Skeletal muscle tissue (tissue), 3 donors: ENCODE measurements at regions not wholly inside any gene's neighbourhood (a gene's known extent, or its start where the extent isn't known, plus 50 kb on each side); places are given as distances from the start of the nearest gene placed in this dataset.
"Not testable (repeated sequence)": the region's sequence is repeated elsewhere in the genome, so short reads cannot be mapped to it uniquely, and the experiment has no call there.

Source experiments
- H3K27ac ChIP-seq: one replicate; pipeline ENCODE4 v1.7.0; 2013; ENCODE audit warnings: mild to moderate bottlenecking, low read depth, low read length, inconsistent platforms
- H3K27me3 ChIP-seq, 3 donors: one replicate each; pipeline ENCODE4 v1.7.0; 2013; ENCODE audit warnings: low read length in 3 of 3; ENCODE audit not compliant: control insufficient read depth in 3 of 3, insufficient read depth in 3 of 3
- H3K36me3 ChIP-seq, 3 donors: one replicate each; pipeline ENCODE4 v1.7.0; 2013; ENCODE audit warnings: low read length in 3 of 3; ENCODE audit not compliant: control insufficient read depth in 3 of 3, insufficient read depth in 3 of 3
- H3K4me1 ChIP-seq, 3 donors: one replicate each; pipeline ENCODE4 v1.7.0; 2013; ENCODE audit warnings: low read length in 3 of 3, mild to moderate bottlenecking in 3 of 3; ENCODE audit not compliant: control insufficient read depth in 3 of 3, insufficient read depth in 3 of 3
- H3K4me3 ChIP-seq, 3 donors: one replicate each; pipeline ENCODE4 v1.7.0; 2013; ENCODE audit warnings: low read length in 3 of 3
- H3K9ac ChIP-seq, 3 donors: one replicate each; pipeline ENCODE4 v1.7.0; 2013; ENCODE audit warnings: low read length in 3 of 3, mild to moderate bottlenecking in 3 of 3, moderate library complexity in 2 of 3, low read depth in 1 of 3
- H3K9me3 ChIP-seq, 3 donors: one replicate each; pipeline ENCODE4 v1.7.0; 2013; ENCODE audit warnings: low read length in 3 of 3; ENCODE audit not compliant: control insufficient read depth in 3 of 3
- donor health status: Osteomylitis.

- peaks cover 0 to 3% (median 2%) of the 10 kb centered on the region in 3 donors for H3K9me3 ChIP-seq
- no peak overlapping the region for H3K9ac ChIP-seq
- no peaks in the 10 kb centered on the region for H3K36me3 ChIP-seq
- no peaks in the 10 kb centered on the region for H3K27me3 ChIP-seq
- H3K4me3 ChIP-seq, result no peak overlapping the region
- no peak overlapping the region for H3K27ac ChIP-seq
- no peaks in the 10 kb centered on the region for H3K4me1 ChIP-seq
Measured at GRCh38 chr20:30601974-30602373, 655.5 kb upstream of the DEFB115 start.

- peaks cover 0 to 3% (median 2%) of the 10 kb centered on the region in 3 donors for H3K9me3 ChIP-seq
- H3K27ac ChIP-seq, result no peak overlapping the region
- H3K27me3 ChIP-seq, result no peaks in the 10 kb centered on the region
- no peak overlapping the region for H3K9ac ChIP-seq
- H3K4me3 ChIP-seq, result no peak overlapping the region
- H3K4me1 ChIP-seq, result no peaks in the 10 kb centered on the region
- H3K36me3 ChIP-seq, result no peaks in the 10 kb centered on the region
Measured at GRCh38 chr20:30602424-30602823, 655.0 kb upstream of the DEFB115 start.

GRCh38 chr20:30606990-30607389 is 650.5 kb upstream of the DEFB115 start:
- H3K4me1 ChIP-seq, result no peaks in the 10 kb centered on the region
- peaks cover 0 to 3% (median 0%) of the 10 kb centered on the region in 3 donors for H3K9me3 ChIP-seq
- no peaks in the 10 kb centered on the region for H3K36me3 ChIP-seq
- no peak overlapping the region for H3K4me3 ChIP-seq
- H3K27ac ChIP-seq, result no peak overlapping the region
- H3K9ac ChIP-seq, result no peak overlapping the region
- no peaks in the 10 kb centered on the region for H3K27me3 ChIP-seq

- Histone ChIP-seq H3K27ac (no peak overlapping the region), H3K4me3 (no peak overlapping the region), H3K27me3 (no peaks in the 10 kb centered on the region), H3K9me3 (peaks cover 0 to 3% (median 0%) of the 10 kb centered on the region in 3 donors), H3K9ac (no peak overlapping the region), H3K36me3 (no peaks in the 10 kb centered on the region), H3K4me1 (no peaks in the 10 kb centered on the region)
Measured at GRCh38 chr20:30610029-30610693, 647.3 kb upstream of the DEFB115 start.

- no peak overlapping the region for H3K4me3 ChIP-seq
- H3K36me3 ChIP-seq, result no peaks in the 10 kb centered on the region
- no peak overlapping the region for H3K27ac ChIP-seq
- no peaks in the 10 kb centered on the region for H3K27me3 ChIP-seq
- peaks cover 0 to 3% (median 0%) of the 10 kb centered on the region in 3 donors for H3K9me3 ChIP-seq
- H3K4me1 ChIP-seq, result no peaks in the 10 kb centered on the region
- no peak overlapping the region for H3K9ac ChIP-seq
Measured at GRCh38 chr20:30610751-30611150, 646.7 kb upstream of the DEFB115 start.

GRCh38 chr20:30611239-30611984 is 646.1 kb upstream of the DEFB115 start:
- Histone ChIP-seq H3K36me3 (no peaks in the 10 kb centered on the region), H3K4me1 (no peaks in the 10 kb centered on the region), H3K27me3 (no peaks in the 10 kb centered on the region), H3K9me3 (peaks cover 0 to 3% (median 0%) of the 10 kb centered on the region in 3 donors), H3K9ac (no peak overlapping the region), H3K4me3 (no peak overlapping the region), H3K27ac (no peak overlapping the region)

- Histone ChIP-seq H3K9me3 (peaks cover 0 to 3% (median 0%) of the 10 kb centered on the region in 3 donors), H3K4me3 (no peak overlapping the region), H3K27me3 (no peaks in the 10 kb centered on the region), H3K36me3 (no peaks in the 10 kb centered on the region), H3K4me1 (no peaks in the 10 kb centered on the region), H3K27ac (no peak overlapping the region), H3K9ac (no peak overlapping the region)
Measured at GRCh38 chr20:30612344-30612743, 645.1 kb upstream of the DEFB115 start.

- H3K27me3 ChIP-seq, H3K36me3 ChIP-seq, H3K4me3 ChIP-seq, H3K27ac ChIP-seq, H3K4me1 ChIP-seq, H3K9me3 ChIP-seq, H3K9ac ChIP-seq: not testable (repeated sequence)
Measured at GRCh38 chr20:30621346-30621745, 636.1 kb upstream of the DEFB115 start.

- not testable (repeated sequence) for H3K36me3 ChIP-seq, H3K4me1 ChIP-seq, H3K9ac ChIP-seq, H3K4me3 ChIP-seq, H3K9me3 ChIP-seq, H3K27ac ChIP-seq, H3K27me3 ChIP-seq
Measured at GRCh38 chr20:30624310-30624709, 633.2 kb upstream of the DEFB115 start.

GRCh38 chr20:30629376-30629775 is 628.1 kb upstream of the DEFB115 start:
- not testable (repeated sequence) for H3K4me1 ChIP-seq, H3K27me3 ChIP-seq, H3K36me3 ChIP-seq, H3K9me3 ChIP-seq, H3K27ac ChIP-seq, H3K9ac ChIP-seq, H3K4me3 ChIP-seq
